HG03342 (cell line): ENCODE measurements at regions not wholly inside any gene's neighbourhood (a gene's known extent, or its start where the extent isn't known, plus 50 kb on each side); places are given as distances from the start of the nearest gene placed in this dataset.
"Not testable (repeated sequence)": the region's sequence is repeated elsewhere in the genome, so short reads cannot be mapped to it uniquely, and the experiment has no call there.

Experiments
- ATAC-seq: cut with Tn5 transposase; IDR thresholded peaks from one replicate; pipeline ENCODE4 v1.9.1; 2021; ENCODE audit warnings: mild to moderate bottlenecking, moderate library complexity; ENCODE audit not compliant: unreplicated experiment

DNA sequence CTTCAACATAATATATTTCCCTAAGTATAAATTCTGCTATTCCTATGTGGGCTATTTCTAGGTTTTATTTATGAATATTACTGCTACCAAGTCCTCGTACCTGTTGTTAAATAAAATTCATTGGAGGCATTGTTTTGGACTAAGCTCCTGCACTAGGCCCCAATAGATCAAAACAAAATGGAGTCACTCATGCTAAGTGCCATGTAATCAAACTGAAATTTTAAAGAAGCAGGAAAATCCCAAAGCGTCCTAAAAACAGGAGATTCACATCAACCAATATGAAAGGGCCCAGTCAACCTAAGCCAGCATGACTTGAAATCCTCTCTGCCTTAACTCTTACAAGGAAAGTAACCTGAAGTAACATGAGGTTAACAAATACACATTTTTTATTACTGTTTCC, 743.2 kb downstream of the TRAM1L1 start:
- ATAC-seq = no peak

DNA sequence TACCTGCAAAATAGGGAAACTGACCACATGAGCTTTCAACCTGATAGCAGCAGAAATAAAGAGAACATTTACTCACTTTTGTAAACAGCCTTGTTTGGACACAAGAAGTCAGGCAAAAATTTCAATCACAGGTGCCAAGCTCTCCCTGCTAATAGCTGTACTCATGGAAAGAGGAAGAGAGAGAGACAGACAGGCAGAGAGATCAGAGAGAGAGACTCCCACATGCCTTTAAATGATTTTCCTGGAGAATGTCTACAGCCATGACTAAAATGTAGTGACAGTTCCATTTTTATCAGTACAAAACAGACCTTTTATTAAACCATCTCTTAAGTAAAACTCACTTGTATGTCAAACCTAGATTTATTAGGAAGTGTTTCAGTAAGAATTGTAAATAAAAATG, 752.9 kb downstream of the TRAM1L1 start:
- ATAC-seq = no peak

GRCh38 chr4:116328261-116328860, 757.0 kb downstream of the TRAM1L1 start:
- ATAC-seq = no peak

- no peak for ATAC-seq
Measured at GRCh38 chr4:116323606-116324005, 761.8 kb downstream of the TRAM1L1 start.

DNA sequence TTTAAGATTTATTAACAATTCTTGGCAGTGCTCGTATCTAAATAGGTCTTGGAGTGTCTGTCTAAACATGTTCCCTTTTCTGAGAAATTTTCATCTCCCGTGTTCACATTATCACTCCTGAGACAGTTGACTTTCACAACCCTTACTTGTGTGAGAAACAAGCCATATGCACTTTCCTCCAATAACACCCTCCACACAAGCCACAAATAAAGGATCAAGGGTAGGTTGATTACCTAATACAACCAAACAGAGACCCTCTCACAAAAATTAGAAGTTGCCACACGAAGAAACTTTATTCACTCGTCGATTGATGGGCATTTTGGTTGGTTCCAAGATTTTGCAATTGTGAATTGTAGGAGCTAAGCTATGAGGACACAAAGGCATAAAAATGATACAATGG, 763.9 kb downstream of the TRAM1L1 start:
- ATAC-seq = no peak

DNA sequence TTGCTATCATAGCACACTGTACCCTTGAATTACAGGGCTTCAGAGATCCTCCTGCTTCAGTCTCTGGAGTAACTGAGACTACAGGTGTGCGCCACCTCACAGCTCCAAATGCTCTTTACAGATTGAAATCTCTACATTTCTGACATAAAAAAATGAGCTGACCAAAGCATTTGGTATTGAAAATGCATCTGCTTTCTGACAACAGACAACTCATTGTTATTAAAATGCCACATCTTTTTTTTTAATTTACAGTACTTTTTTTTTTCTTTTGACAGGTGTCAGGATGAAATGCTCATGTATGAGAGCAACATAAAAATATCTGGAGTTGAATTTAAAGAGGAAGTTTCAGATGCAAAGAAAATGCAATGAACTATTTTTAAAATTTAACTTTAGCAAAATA, 764.5 kb downstream of the TRAM1L1 start:
- ATAC-seq = no peak

DNA sequence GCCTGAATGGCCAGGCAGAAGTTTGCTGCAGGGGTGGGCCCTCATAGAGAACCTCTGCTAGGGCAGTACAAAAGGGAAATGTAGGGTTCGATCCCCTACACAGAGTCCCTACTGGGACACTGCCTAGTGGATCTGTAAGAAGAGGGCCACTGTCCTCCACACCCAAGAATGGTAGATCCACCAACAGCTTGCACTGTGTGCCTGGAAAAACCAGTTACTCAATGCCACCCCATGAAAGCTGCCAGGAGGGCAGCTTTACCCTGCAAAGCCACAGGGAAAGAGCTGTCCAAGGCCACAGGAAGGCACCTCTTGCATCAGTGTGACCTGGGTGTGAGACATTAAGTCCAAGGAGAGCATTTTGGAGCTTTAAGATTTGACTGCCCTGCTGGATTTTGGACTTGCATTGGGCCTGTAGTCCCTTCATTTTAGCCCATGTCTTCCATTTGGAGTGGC, 781.6 kb downstream of the TRAM1L1 start:
- ATAC-seq = no peak

- ATAC-seq = no peak
Measured at GRCh38 chr4:116302990-116303735, 782.2 kb downstream of the TRAM1L1 start.

- no peak for ATAC-seq
Measured at GRCh38 chr4:116275006-116275405, 810.4 kb downstream of the TRAM1L1 start.

- ATAC-seq = no peak
Measured at GRCh38 chr4:116272336-116272735, 813.0 kb downstream of the TRAM1L1 start.

DNA sequence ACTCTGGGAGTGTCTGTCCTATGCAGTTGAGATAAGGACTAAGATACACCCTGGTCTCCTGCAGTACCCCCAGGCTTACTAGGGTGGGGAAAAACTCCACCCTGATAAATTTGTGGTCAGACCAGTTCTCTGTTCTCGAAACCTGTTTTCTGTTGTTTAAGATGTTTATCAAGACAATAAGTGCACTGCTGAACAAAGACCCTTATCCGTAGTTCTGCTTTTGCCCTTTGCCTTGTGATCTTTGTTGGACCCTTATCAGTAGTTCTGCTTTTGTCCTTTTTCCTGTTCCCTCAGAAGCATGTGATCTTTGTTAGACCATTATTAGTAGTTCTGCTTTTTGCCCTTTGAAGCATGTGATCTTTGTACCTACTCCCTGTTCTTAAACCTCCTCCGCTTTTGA, 824.4 kb downstream of the TRAM1L1 start:
- ATAC-seq = not testable (repeated sequence)

GRCh38 chr4:116244771-116245170, 840.6 kb downstream of the TRAM1L1 start:
- no peak for ATAC-seq

GRCh38 chr4:116243431-116243830, 841.9 kb downstream of the TRAM1L1 start:
- ATAC-seq = no peak

- ATAC-seq = no peak
Measured at GRCh38 chr4:116233971-116234370, 851.4 kb downstream of the TRAM1L1 start.

DNA sequence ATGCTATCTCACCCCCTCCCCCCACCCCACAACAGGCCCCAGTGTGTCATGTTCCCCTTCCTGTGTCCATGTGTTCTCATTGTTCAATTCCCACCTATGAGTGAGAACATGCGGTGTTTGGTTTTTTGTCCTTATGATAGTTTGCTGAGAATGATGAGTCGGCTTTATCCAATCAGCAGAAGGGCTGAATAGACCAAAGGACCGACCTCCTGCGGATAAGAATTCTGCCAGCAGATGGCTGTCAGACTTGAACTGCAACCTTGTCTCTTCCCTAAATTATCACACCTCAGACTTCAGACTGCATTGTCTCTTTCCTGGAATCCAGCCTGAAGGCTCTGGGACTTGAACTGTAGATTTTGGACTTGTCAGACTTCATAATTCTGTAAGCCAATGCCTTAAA, 853.4 kb downstream of the TRAM1L1 start:
- ATAC-seq = not testable (repeated sequence)

GRCh38 chr4:116229420-116229819, 856.0 kb downstream of the TRAM1L1 start:
- no peak for ATAC-seq

DNA sequence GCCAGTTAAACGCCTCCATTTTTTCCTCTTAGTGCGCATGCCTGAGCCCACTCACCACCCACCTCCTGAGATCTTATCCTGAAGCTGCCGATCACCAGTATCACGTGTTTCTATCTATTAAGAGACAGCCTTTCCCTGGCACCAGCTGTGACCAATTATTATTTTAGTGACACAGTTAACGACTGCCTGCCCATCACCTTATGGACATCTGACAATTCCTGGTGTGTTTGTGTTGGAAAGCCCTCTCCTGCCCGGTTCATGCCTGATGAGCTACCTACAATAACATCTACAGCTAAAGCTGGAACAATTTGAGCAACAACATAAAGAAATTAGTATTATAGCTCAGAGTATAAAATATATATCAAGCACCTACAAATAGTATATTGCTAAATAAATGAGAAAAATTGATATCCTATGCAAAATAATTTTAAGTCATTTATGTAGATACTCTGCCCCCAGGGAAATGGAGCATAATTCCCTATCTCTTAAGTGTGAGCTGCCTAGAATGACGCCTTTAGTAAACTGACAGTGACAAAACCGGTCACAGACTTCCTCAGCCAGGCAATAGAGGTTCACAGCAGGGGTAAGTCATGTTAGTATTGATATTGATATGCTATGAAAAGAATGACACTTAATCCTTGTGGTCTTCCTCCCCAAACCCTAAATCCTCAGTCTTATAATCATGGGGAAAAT, 862.2 kb downstream of the TRAM1L1 start:
- no peak for ATAC-seq

DNA sequence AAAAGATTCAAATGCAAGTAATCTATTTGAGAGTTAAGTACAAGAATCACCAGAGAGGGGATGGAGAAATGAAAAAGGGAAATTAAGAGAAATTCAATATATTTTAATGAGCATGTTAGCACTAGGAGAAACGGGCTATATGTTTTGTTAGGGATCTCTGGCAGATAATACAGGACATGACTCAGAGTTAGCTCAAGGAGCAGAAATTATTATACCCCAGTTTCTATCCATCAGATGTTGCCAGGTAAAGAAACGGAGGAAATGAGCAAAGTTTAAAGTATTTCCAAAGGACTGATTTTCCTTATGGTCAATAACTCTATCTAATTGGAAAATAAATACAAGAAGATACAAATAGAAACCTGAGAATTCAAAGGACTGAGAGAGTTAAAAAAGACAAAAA, 867.6 kb downstream of the TRAM1L1 start:
- ATAC-seq = no peak

GRCh38 chr4:116215622-116216021, 869.8 kb downstream of the TRAM1L1 start:
- ATAC-seq = no peak

- no peak for ATAC-seq
Measured at GRCh38 chr4:116202524-116202923, 882.9 kb downstream of the TRAM1L1 start.

- ATAC-seq = no peak
Measured at GRCh38 chr4:116197317-116197809, 888.0 kb downstream of the TRAM1L1 start.

DNA sequence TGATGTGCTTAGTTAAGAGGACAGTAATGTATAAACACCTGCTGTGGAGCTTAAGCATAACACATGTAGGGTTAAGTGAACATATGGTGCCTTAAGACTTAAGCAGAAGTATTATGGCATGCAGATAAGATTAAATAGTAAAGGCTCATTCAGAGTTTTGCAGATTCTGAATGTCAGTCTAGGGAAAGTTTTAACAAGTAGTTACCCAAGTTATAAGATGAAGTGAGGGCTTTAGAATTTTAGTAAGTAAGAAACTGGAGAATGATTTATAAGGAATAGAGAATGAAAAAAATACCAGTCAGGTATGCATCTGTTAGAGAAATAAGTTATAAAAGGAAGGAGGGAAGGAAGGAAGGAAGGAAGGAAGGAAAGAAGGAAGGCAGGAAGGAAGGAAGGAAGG, 902.1 kb downstream of the TRAM1L1 start:
- ATAC-seq = no peak
